HepG2 (cell line): ENCODE measurements at regions not wholly inside any gene's neighbourhood (a gene's known extent, or its start where the extent isn't known, plus 50 kb on each side); places are given as distances from the start of the nearest gene placed in this dataset.

ENCODE experiments used
- ATAC-seq: fragments of 200-7000 bp; cut with Tn5 transposase; 3 replicates; pipeline ENCODE4 v1.9.1; 2020; ENCODE audit warnings: mild to moderate bottlenecking, moderate library complexity
- BruUV-seq: library from RNA; stranded (reverse); fragments of 400-500 nt; replicated peaks from 2 replicates; lab custom pipeline; 2021; lab: Mats Ljungman, UMichigan
- CTCF ChIA-PET: fragments of 300-600 bp; formaldehyde crosslinking; extraction: SDS; loops from one replicate; lab custom pipeline; 2021; ENCODE audit warnings: low total read pairs, inconsistent platforms, low intra/inter-chr PET ratio; lab: Yijun Ruan, JAX
- POLR2A ChIA-PET: fragments of 350-600 bp; sonication (Branson Sonifier 250); formaldehyde crosslinking; loops from one replicate; lab custom pipeline; 2020; ENCODE audit warnings: antibody characterized with exemption, inconsistent platforms; lab: Yijun Ruan, JAX
- DNase-seq: peaks from one replicate; pipeline ENCODE4 v3.0.0-alpha.2; 2015; ENCODE audit warnings: low spot score
- FAIRE-seq: peaks from 3 replicates; lab custom pipeline; 2011; peaks lifted over from hg19 to GRCh38; lab: Jason Lieb, UNC
- H2AFZ ChIP-seq: one replicate; pipeline ENCODE4 v1.6.1; 2011; ENCODE audit warnings: low read length, inconsistent platforms
- H3K27ac ChIP-seq: fragments of 300-600 bp; 3 replicates; pipeline ENCODE4 v1.8.0; 2011; ENCODE audit warnings: mixed run types, mild to moderate bottlenecking, mixed read lengths, low read length, inconsistent platforms; ENCODE audit not compliant: insufficient read depth; ENCODE audit errors: extremely low read length
- H3K27me3 ChIP-seq, 2 experiments: fragments of 200-600 bp in 1 of 2; 2 replicates in 1 of 2; 3 replicates in 1 of 2; pipeline versions ENCODE4 v1.6.0 to v1.8.0; 2011; ENCODE audit warnings: low read length in 2 of 2, mild to moderate bottlenecking in 2 of 2, moderate library complexity in 2 of 2, inconsistent platforms in 1 of 2; ENCODE audit not compliant: insufficient read depth in 2 of 2, control insufficient read depth in 1 of 2
- H3K36me3 ChIP-seq, 2 experiments: fragments of 200-600 bp in 1 of 2; replicated peaks in 1 of 2; 2 replicates in 1 of 2; 3 replicates in 1 of 2; pipeline versions ENCODE4 v1.5.1 to v1.8.0; 2011; ENCODE audit warnings: low read length in 2 of 2, inconsistent platforms in 1 of 2; ENCODE audit not compliant: insufficient read depth in 2 of 2, control insufficient read depth in 1 of 2
- H3K4me1 ChIP-seq: 2 replicates; pipeline ENCODE4 v1.5.1; 2012; ENCODE audit warnings: low read length, inconsistent platforms; ENCODE audit not compliant: insufficient read depth
- H3K4me2 ChIP-seq: 2 replicates; pipeline ENCODE4 v1.6.0; 2011; ENCODE audit warnings: low read depth, low read length, inconsistent platforms
- H3K4me3 ChIP-seq, 3 experiments: fragments of 200-600 bp in 1 of 3; sonication (generic), shearing (Covaris generic) in 1 of 3; replicated peaks in 1 of 3; 2 replicates each; pipeline ENCODE4 v1.5.1; 2011 to 2016; ENCODE audit warnings: low read length in 3 of 3, inconsistent platforms in 2 of 3, low read depth in 2 of 3, mild to moderate bottlenecking in 2 of 3, control low read depth in 1 of 3, mixed read lengths in 1 of 3; ENCODE audit not compliant: insufficient read depth in 1 of 3
- H3K79me2 ChIP-seq: one replicate; pipeline ENCODE4 v1.6.1; 2011; ENCODE audit warnings: low read length, inconsistent platforms; ENCODE audit not compliant: insufficient read depth
- H3K9ac ChIP-seq: 2 replicates; pipeline ENCODE4 v1.6.0; 2011; ENCODE audit warnings: mild to moderate bottlenecking, low read depth, low read length, inconsistent platforms; ENCODE audit not compliant: insufficient read depth
- H3K9me3 ChIP-seq: 2 replicates; pipeline ENCODE4 v1.5.1; 2012; ENCODE audit warnings: mild to moderate bottlenecking, low read length
- H4K20me1 ChIP-seq: 2 replicates; pipeline ENCODE4 v1.6.0; 2011; ENCODE audit warnings: inconsistent platforms, mild to moderate bottlenecking, low read length, moderate library complexity; ENCODE audit not compliant: insufficient read depth
- MXD4 ChIP-seq: IDR thresholded peaks from 2 replicates; pipeline ENCODE4 v1.6.1; 2016; ENCODE audit warnings: mild to moderate bottlenecking, missing biosample characterization, missing genetic modification reagents
- RBFOX2 ChIP-seq: fragments of 200-400 bp; formaldehyde crosslinking; IDR thresholded peaks from 2 replicates; pipeline ENCODE4 v1.6.1; 2017; ENCODE audit warnings: low read depth, mild to moderate bottlenecking, low read length
- RORA ChIP-seq: sonication (generic); formaldehyde crosslinking; IDR thresholded peaks from 2 replicates; pipeline ENCODE4 v1.5.0; 2020; ENCODE audit warnings: mild to moderate bottlenecking, missing genetic modification reagents, moderate library complexity
- STAT5B ChIP-seq: sonication (generic); formaldehyde crosslinking; IDR thresholded peaks from 2 replicates; pipeline ENCODE4 v1.4.0; 2020; ENCODE audit warnings: missing genetic modification reagents
- TGIF2 ChIP-seq: IDR thresholded peaks from 2 replicates; pipeline ENCODE4 v1.6.1; 2016; ENCODE audit warnings: control low read depth, missing compliant biosample characterization
- ZBTB21 ChIP-seq: sonication (generic); formaldehyde crosslinking; IDR thresholded peaks from 2 replicates; pipeline ENCODE4 v1.4.0; 2020; ENCODE audit warnings: missing genetic modification reagents
- ZNF296 ChIP-seq: sonication (generic); formaldehyde crosslinking; conservative IDR thresholded peaks from 2 replicates; pipeline ENCODE4 v1.5.0; 2020; ENCODE audit warnings: mild to moderate bottlenecking, missing genetic modification reagents
- WGBS: methylation state at CpG from one replicate; pipeline ENCODE4 v1.1.6; 2017; ENCODE audit warnings: low lambda C conversion rate; 5-methylcytosine and 5-hydroxymethylcytosine counted together
- in situ Hi-C: cut with HindIII; loops from 2 replicates; pipeline ENCODE4 v1.10.0; 2017; ENCODE audit warnings: low pct_unique_long_range_greater_than_20kb; ENCODE audit not compliant: extremely low pct_ligation_motif_present
- intact Hi-C: fragments of 100-400 bp; cut with micrococcal nuclease; formaldehyde crosslinking; loops from one replicate; pipeline ENCODE4 v1.10.0; 2022; ENCODE audit not compliant: unreplicated experiment
- TF ChIP-seq, protein P1 (sequence below): sonication (generic); formaldehyde crosslinking; IDR thresholded peaks from 2 replicates; pipeline ENCODE4 v1.4.0; 2020; ENCODE audit warnings: mild to moderate bottlenecking, missing genetic modification reagents, borderline replicate concordance
- TF ChIP-seq, protein P2 (sequence below): sonication (generic); formaldehyde crosslinking; IDR thresholded peaks from 2 replicates; pipeline ENCODE4 v1.5.0; 2020; ENCODE audit warnings: missing genetic modification reagents
- TF ChIP-seq, protein P3 (sequence below): sonication (generic); formaldehyde crosslinking; IDR thresholded peaks from 2 replicates; pipeline ENCODE4 v1.4.0; 2020; ENCODE audit warnings: missing genetic modification reagents

GRCh38 chr1:10932088-10932487 lies 80.4 kb upstream of the TARDBP start:
- Histone ChIP-seq H3K27ac (no peak overlapping the region), H3K36me3 (no peaks in the 10 kb centered on the region), H3K79me2 (no peaks in the 10 kb centered on the region), H3K4me1 (peaks cover 16% of the 10 kb centered on the region), H3K9me3 (0 out of 2 replicates have a peak, but pooled peaks cover 4% of the 10 kb centered on the region)
- FAIRE-seq = no peak
- BruUV-seq = no TSS peak
- TF ChIP-seq, protein P1, sequence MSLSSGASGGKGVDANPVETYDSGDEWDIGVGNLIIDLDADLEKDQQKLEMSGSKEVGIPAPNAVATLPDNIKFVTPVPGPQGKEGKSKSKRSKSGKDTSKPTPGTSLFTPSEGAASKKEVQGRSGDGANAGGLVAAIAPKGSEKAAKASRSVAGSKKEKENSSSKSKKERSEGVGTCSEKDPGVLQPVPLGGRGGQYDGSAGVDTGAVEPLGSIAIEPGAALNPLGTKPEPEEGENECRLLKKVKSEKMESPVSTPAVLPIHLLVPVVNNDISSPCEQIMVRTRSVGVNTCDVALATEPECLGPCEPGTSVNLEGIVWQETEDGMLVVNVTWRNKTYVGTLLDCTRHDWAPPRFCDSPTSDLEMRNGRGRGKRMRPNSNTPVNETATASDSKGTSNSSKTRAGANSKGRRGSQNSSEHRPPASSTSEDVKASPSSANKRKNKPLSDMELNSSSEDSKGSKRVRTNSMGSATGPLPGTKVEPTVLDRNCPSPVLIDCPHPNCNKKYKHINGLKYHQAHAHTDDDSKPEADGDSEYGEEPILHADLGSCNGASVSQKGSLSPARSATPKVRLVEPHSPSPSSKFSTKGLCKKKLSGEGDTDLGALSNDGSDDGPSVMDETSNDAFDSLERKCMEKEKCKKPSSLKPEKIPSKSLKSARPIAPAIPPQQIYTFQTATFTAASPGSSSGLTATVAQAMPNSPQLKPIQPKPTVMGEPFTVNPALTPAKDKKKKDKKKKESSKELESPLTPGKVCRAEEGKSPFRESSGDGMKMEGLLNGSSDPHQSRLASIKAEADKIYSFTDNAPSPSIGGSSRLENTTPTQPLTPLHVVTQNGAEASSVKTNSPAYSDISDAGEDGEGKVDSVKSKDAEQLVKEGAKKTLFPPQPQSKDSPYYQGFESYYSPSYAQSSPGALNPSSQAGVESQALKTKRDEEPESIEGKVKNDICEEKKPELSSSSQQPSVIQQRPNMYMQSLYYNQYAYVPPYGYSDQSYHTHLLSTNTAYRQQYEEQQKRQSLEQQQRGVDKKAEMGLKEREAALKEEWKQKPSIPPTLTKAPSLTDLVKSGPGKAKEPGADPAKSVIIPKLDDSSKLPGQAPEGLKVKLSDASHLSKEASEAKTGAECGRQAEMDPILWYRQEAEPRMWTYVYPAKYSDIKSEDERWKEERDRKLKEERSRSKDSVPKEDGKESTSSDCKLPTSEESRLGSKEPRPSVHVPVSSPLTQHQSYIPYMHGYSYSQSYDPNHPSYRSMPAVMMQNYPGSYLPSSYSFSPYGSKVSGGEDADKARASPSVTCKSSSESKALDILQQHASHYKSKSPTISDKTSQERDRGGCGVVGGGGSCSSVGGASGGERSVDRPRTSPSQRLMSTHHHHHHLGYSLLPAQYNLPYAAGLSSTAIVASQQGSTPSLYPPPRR (CRISPR knock-in tag) = no peak
- TF ChIP-seq, protein P2, sequence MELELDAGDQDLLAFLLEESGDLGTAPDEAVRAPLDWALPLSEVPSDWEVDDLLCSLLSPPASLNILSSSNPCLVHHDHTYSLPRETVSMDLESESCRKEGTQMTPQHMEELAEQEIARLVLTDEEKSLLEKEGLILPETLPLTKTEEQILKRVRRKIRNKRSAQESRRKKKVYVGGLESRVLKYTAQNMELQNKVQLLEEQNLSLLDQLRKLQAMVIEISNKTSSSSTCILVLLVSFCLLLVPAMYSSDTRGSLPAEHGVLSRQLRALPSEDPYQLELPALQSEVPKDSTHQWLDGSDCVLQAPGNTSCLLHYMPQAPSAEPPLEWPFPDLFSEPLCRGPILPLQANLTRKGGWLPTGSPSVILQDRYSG = no peak
- no peak for TF ChIP-seq RORA (CRISPR knock-in tag)
- TF ChIP-seq, protein P3, sequence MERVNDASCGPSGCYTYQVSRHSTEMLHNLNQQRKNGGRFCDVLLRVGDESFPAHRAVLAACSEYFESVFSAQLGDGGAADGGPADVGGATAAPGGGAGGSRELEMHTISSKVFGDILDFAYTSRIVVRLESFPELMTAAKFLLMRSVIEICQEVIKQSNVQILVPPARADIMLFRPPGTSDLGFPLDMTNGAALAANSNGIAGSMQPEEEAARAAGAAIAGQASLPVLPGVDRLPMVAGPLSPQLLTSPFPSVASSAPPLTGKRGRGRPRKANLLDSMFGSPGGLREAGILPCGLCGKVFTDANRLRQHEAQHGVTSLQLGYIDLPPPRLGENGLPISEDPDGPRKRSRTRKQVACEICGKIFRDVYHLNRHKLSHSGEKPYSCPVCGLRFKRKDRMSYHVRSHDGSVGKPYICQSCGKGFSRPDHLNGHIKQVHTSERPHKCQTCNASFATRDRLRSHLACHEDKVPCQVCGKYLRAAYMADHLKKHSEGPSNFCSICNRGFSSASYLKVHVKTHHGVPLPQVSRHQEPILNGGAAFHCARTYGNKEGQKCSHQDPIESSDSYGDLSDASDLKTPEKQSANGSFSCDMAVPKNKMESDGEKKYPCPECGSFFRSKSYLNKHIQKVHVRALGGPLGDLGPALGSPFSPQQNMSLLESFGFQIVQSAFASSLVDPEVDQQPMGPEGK = no peak
- TF ChIP-seq MXD4 (CRISPR knock-in tag) = no peak
- no peak for TF ChIP-seq TGIF2 (CRISPR knock-in tag)
- TF ChIP-seq ZNF296 = no peak
- no peak for TF ChIP-seq ZBTB21 (CRISPR knock-in tag)
- no peak for TF ChIP-seq RBFOX2
- no peak for TF ChIP-seq STAT5B (CRISPR knock-in tag)
- TF ChIP-seq, all 625 proteins: peak for 0
- ATAC-seq = no peak
- ChIA-PET POLR2A (no interaction called here), CTCF (no interaction called here)
- Histone ChIP-seq H3K4me2 (no peak overlapping the region), H4K20me1 (no peaks in the 10 kb centered on the region), H3K9ac (no peak overlapping the region), H3K27me3 (no peaks in the 10 kb centered on the region), H3K4me3 (no peak overlapping the region), H2AFZ (no peak overlapping the region)
- WGBS = 30% methylated on average over 6 of the region's 6 CpGs
- DNase-seq = no peak
- in situ Hi-C loops = no loop called here
- intact Hi-C loops = no loop called here
